Activated B cell treated with CpG ODN at 0.5 μM for 24 hours (primary cell): ENCODE measurements at regions not wholly inside any gene's neighbourhood (a gene's known extent, or its start where the extent isn't known, plus 50 kb on each side); places are given as distances from the start of the nearest gene placed in this dataset.

Source experiments
- ATAC-seq: fragments of 200-7000 bp; cut with Tn5 transposase; one replicate; pipeline ENCODE4 v1.10.0; 2021; ENCODE audit warnings: low read depth, mild to moderate bottlenecking, moderate library complexity
- CTCF ChIA-PET: fragments of 350-600 bp; sonication (Branson Sonifier 250); formaldehyde crosslinking; loops from one replicate; lab custom pipeline; 2021; ENCODE audit warnings: antibody characterized with exemption; lab: Charles Lee
- POLR2A ChIA-PET: fragments of 350-600 bp; sonication (Branson Sonifier 250); formaldehyde crosslinking; loops from one replicate; lab custom pipeline; 2021; ENCODE audit warnings: antibody characterized with exemption; lab: Charles Lee
- DNase-seq: peaks from one replicate; pipeline ENCODE4 v3.0.0; 2022
- H3K27ac Mint-ChIP-seq: one replicate; pipeline ENCODE4 v1.8.0; 2020; ENCODE audit warnings: mixed read lengths
- H3K27me3 Mint-ChIP-seq: one replicate; pipeline ENCODE4 v1.8.0; 2021; ENCODE audit warnings: mixed read lengths
- H3K36me3 Mint-ChIP-seq: one replicate; pipeline ENCODE4 v1.8.0; 2021; ENCODE audit warnings: low read depth, mixed read lengths
- H3K4me1 Mint-ChIP-seq: one replicate; pipeline ENCODE4 v1.8.0; 2021; ENCODE audit warnings: mixed read lengths
- H3K4me3 Mint-ChIP-seq: one replicate; pipeline ENCODE4 v1.8.0; 2020; ENCODE audit warnings: mild to moderate bottlenecking, mixed read lengths
- H3K9me3 Mint-ChIP-seq: one replicate; pipeline ENCODE4 v1.8.0; 2020; ENCODE audit warnings: mixed read lengths
- CTCF ChIP-seq: fragments of 200-600 bp; IDR thresholded peaks from one replicate; pipeline ENCODE4 v1.8.0; 2022; ENCODE audit warnings: antibody characterized with exemption, mild to moderate bottlenecking
- intact Hi-C: fragments of 100-400 bp; cut with micrococcal nuclease; formaldehyde crosslinking; loops from one replicate; pipeline ENCODE4 v1.15.1; 2024

DNA sequence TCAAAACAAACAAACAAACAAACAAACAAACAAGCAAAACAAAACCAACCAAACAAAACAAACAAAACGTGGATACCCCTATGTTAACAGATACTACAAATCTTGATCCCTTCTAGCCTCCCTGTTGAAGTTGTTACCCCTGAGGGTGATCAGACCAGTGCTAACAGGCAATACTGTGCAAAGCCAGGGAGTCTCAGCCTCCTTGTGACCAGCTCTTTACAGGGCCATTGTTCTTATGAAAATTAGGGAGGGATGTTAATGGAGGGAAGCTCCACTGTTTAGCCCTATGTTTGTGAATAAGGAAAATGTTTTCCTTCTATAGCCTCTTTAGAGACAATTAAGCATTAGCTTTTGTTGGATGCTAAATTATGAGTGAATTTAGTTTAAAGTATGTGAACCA is 1072.1 kb upstream of the WWC1 start:
- no peaks in the 10 kb centered on the region for H3K4me1 Mint-ChIP-seq
- no peak overlapping the region for H3K4me3 Mint-ChIP-seq
- H3K27ac Mint-ChIP-seq: no peak overlapping the region
- H3K27me3 Mint-ChIP-seq: no peaks in the 10 kb centered on the region
- TF ChIP-seq CTCF: no peak
- intact Hi-C loops: no loop called here
- ChIA-PET POLR2A (no interaction called here), CTCF (no interaction called here)
- ATAC-seq (no peak), DNase-seq (no peak)
- peaks cover 11% of the 10 kb centered on the region for H3K9me3 Mint-ChIP-seq
- H3K36me3 Mint-ChIP-seq: no peaks in the 10 kb centered on the region

GRCh38 chr5:167226386-167226785 is 1065.1 kb upstream of the WWC1 start:
- no peaks in the 10 kb centered on the region for H3K4me1 Mint-ChIP-seq
- intact Hi-C loops: no loop called here
- ATAC-seq: no peak
- H3K4me3 Mint-ChIP-seq: no peak overlapping the region
- H3K36me3 Mint-ChIP-seq: no peaks in the 10 kb centered on the region
- peaks cover 26% of the 10 kb centered on the region for H3K9me3 Mint-ChIP-seq
- POLR2A ChIA-PET: no interaction called here
- H3K27me3 Mint-ChIP-seq: no peaks in the 10 kb centered on the region
- DNase-seq: no peak
- CTCF ChIA-PET: no interaction called here
- no peak overlapping the region for H3K27ac Mint-ChIP-seq
- TF ChIP-seq CTCF: no peak

GRCh38 chr5:167228134-167228533 is 1063.3 kb upstream of the WWC1 start:
- no peaks in the 10 kb centered on the region for H3K27me3 Mint-ChIP-seq
- CTCF ChIA-PET: no interaction called here
- ATAC-seq: no peak

DNA sequence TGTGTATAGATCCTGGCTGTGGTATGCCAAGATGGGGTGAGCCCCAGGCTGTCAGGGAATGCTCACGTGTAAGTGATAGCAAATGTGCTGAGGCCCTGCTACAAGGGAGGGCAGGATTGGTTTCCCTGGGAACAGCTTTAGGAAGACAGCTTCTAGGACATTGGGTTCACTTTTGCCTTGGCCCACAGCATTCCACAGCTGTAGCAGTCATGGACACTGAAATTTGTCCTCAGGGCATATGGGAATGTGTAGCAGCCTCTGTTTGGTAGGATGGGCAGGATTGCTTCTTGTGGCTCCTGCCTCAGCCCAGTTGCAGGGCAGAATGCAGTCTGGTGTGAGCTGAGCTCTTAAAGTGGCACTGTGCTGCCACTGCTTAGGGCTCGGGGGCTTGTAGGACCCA is 1061.7 kb upstream of the WWC1 start:
- intact Hi-C loops: no loop called here
- H3K27ac Mint-ChIP-seq: no peak overlapping the region
- ChIA-PET POLR2A (no interaction called here), CTCF (no interaction called here)
- peaks cover 23% of the 10 kb centered on the region for H3K9me3 Mint-ChIP-seq
- H3K27me3 Mint-ChIP-seq: no peaks in the 10 kb centered on the region
- ATAC-seq (no peak), DNase-seq (no peak)
- TF ChIP-seq CTCF: no peak
- H3K36me3 Mint-ChIP-seq: no peaks in the 10 kb centered on the region
- no peak overlapping the region for H3K4me3 Mint-ChIP-seq
- H3K4me1 Mint-ChIP-seq: no peaks in the 10 kb centered on the region

More at GRCh38 chr5:167228134-167228533, 1063.3 kb upstream of the WWC1 start:
- DNase-seq: no peak
- Mint-ChIP-seq H3K27ac (no peak overlapping the region), H3K36me3 (no peaks in the 10 kb centered on the region), H3K9me3 (peaks cover 30% of the 10 kb centered on the region), H3K4me1 (no peaks in the 10 kb centered on the region), H3K4me3 (no peak overlapping the region)
- intact Hi-C loops: no loop called here
- POLR2A ChIA-PET: no interaction called here
- TF ChIP-seq CTCF: no peak

- no peak for ATAC-seq
- H3K36me3 Mint-ChIP-seq: no peaks in the 10 kb centered on the region
- no peak overlapping the region for H3K27ac Mint-ChIP-seq
- intact Hi-C loops: no loop called here
- no peak for TF ChIP-seq CTCF
- no peaks in the 10 kb centered on the region for H3K4me1 Mint-ChIP-seq
- DNase-seq: no peak
- POLR2A ChIA-PET: no interaction called here
- no peak overlapping the region for H3K4me3 Mint-ChIP-seq
- CTCF ChIA-PET: no interaction called here
- H3K27me3 Mint-ChIP-seq: no peaks in the 10 kb centered on the region
- peaks cover 21% of the 10 kb centered on the region for H3K9me3 Mint-ChIP-seq
These were observed 1061.0 kb upstream of the WWC1 start for GRCh38 chr5:167230414-167230813.
